Ectodermal cell (in vitro differentiated cells): ENCODE measurements at regions not wholly inside any gene's neighbourhood (a gene's known extent, or its start where the extent isn't known, plus 50 kb on each side); places are given as distances from the start of the nearest gene placed in this dataset.
"Not testable (repeated sequence)": the region's sequence is repeated elsewhere in the genome, so short reads cannot be mapped to it uniquely, and the experiment has no call there.

ENCODE experiments used
- H3K27ac ChIP-seq: 2 replicates; pipeline ENCODE4 v1.7.0; 2013; ENCODE audit warnings: mild to moderate bottlenecking, low read depth, low read length; ENCODE audit not compliant: insufficient read depth, poor library complexity, severe bottlenecking
- H3K27me3 ChIP-seq: 2 replicates; pipeline ENCODE4 v1.7.0; 2013; ENCODE audit warnings: mild to moderate bottlenecking, low read length; ENCODE audit not compliant: insufficient read depth, control insufficient read depth, poor library complexity, severe bottlenecking
- H3K36me3 ChIP-seq: one replicate; pipeline ENCODE4 v1.7.0; 2013; ENCODE audit warnings: low read length; ENCODE audit not compliant: control insufficient read depth, insufficient read depth
- H3K4me1 ChIP-seq: one replicate; pipeline ENCODE4 v1.7.0; 2013; ENCODE audit warnings: low read length; ENCODE audit not compliant: control insufficient read depth, insufficient read depth
- H3K4me3 ChIP-seq: 2 replicates; pipeline ENCODE4 v1.7.0; 2013; ENCODE audit warnings: low read depth, low read length, control low read depth; ENCODE audit not compliant: insufficient read depth
- H3K9me3 ChIP-seq: 2 replicates; pipeline ENCODE4 v1.7.0; 2013; ENCODE audit warnings: mild to moderate bottlenecking, low read length, moderate library complexity; ENCODE audit not compliant: control insufficient read depth
- WGBS, 2 experiments: methylation state at CpG; one replicate each; pipeline ENCODE4 v1.1.7; 2013; ENCODE audit warnings: missing lambda C conversion rate in 2 of 2; 5-methylcytosine and 5-hydroxymethylcytosine counted together

- Histone ChIP-seq H3K36me3 (no peaks in the 10 kb centered on the region), H3K27me3 (no peaks in the 10 kb centered on the region), H3K9me3 (no peaks in the 10 kb centered on the region), H3K27ac (no peak overlapping the region), H3K4me3 (no peak overlapping the region), H3K4me1 (no peaks in the 10 kb centered on the region)
- 95 to 97% methylated on average over 1 of the region's 1 CpG for WGBS, 2 experiments
Observed at GRCh38 chr4:97412331-97412730, 730.9 kb downstream of the STPG2 start.

- H3K4me3 ChIP-seq: no peak overlapping the region
- H3K27ac ChIP-seq: no peak overlapping the region
- H3K27me3 ChIP-seq: no peaks in the 10 kb centered on the region
- no peaks in the 10 kb centered on the region for H3K36me3 ChIP-seq
- no peaks in the 10 kb centered on the region for H3K9me3 ChIP-seq
- 92 to 97% methylated on average over 4 of the region's 4 CpGs for WGBS, 2 experiments
- H3K4me1 ChIP-seq: no peaks in the 10 kb centered on the region
Observed at GRCh38 chr4:97414161-97414560, 729.1 kb downstream of the STPG2 start.

- Histone ChIP-seq H3K27me3 (no peaks in the 10 kb centered on the region), H3K4me1 (no peaks in the 10 kb centered on the region), H3K9me3 (no peaks in the 10 kb centered on the region), H3K36me3 (no peaks in the 10 kb centered on the region), H3K27ac (no peak overlapping the region), H3K4me3 (no peak overlapping the region)
- WGBS, 2 experiments: 87 to 97% methylated on average over 2 of the region's 2 CpGs
Observed at GRCh38 chr4:97432551-97432950, 710.7 kb downstream of the STPG2 start.

- H3K4me1 ChIP-seq, H3K4me3 ChIP-seq, H3K27ac ChIP-seq, H3K36me3 ChIP-seq, H3K27me3 ChIP-seq, H3K9me3 ChIP-seq: not testable (repeated sequence)
- WGBS, 2 experiments: 94 to 96% methylated on average over 21 of the region's 21 CpGs
Observed at GRCh38 chr4:97437998-97438705, 705.1 kb downstream of the STPG2 start.

GRCh38 chr4:97453186-97453585 is 690.1 kb downstream of the STPG2 start:
- Histone ChIP-seq H3K9me3 (no peaks in the 10 kb centered on the region), H3K4me3 (no peak overlapping the region), H3K4me1 (no peaks in the 10 kb centered on the region), H3K36me3 (no peaks in the 10 kb centered on the region), H3K27me3 (no peaks in the 10 kb centered on the region), H3K27ac (no peak overlapping the region)
- WGBS, 2 experiments: 93 to 96% methylated on average over 6 of the region's 6 CpGs

GRCh38 chr4:97457253-97457652 is 686.0 kb downstream of the STPG2 start:
- no peak overlapping the region for H3K27ac ChIP-seq
- H3K9me3 ChIP-seq: no peaks in the 10 kb centered on the region
- H3K4me3 ChIP-seq: no peak overlapping the region
- H3K4me1 ChIP-seq: no peaks in the 10 kb centered on the region
- H3K27me3 ChIP-seq: no peaks in the 10 kb centered on the region
- H3K36me3 ChIP-seq: no peaks in the 10 kb centered on the region
- 95 to 100% methylated on average over 1 of the region's 1 CpG for WGBS, 2 experiments

GRCh38 chr4:97468272-97468671 is 675.0 kb downstream of the STPG2 start:
- Histone ChIP-seq H3K4me3 (no peak overlapping the region), H3K27me3 (no peaks in the 10 kb centered on the region), H3K36me3 (no peaks in the 10 kb centered on the region), H3K27ac (no peak overlapping the region), H3K9me3 (no peaks in the 10 kb centered on the region), H3K4me1 (no peaks in the 10 kb centered on the region)
- WGBS, 2 experiments: 89 to 98% methylated on average over 5 of the region's 5 CpGs

GRCh38 chr4:97475621-97476020 is 667.7 kb downstream of the STPG2 start:
- H3K4me1 ChIP-seq: no peaks in the 10 kb centered on the region
- H3K27me3 ChIP-seq: no peaks in the 10 kb centered on the region
- WGBS, 2 experiments: 94 to 97% methylated on average over 2 of the region's 3 CpGs
- H3K27ac ChIP-seq: no peak overlapping the region
- no peak overlapping the region for H3K4me3 ChIP-seq
- no peaks in the 10 kb centered on the region for H3K9me3 ChIP-seq
- H3K36me3 ChIP-seq: no peaks in the 10 kb centered on the region

- H3K4me1 ChIP-seq: no peaks in the 10 kb centered on the region
- H3K27ac ChIP-seq: no peak overlapping the region
- WGBS, 2 experiments: 90 to 100% methylated on average over 1 to 3 of the region's 3 CpGs
- H3K4me3 ChIP-seq: no peak overlapping the region
- H3K9me3 ChIP-seq: no peaks in the 10 kb centered on the region
- no peaks in the 10 kb centered on the region for H3K27me3 ChIP-seq
- no peaks in the 10 kb centered on the region for H3K36me3 ChIP-seq
Observed at GRCh38 chr4:97477974-97478373, 665.3 kb downstream of the STPG2 start.

- Histone ChIP-seq H3K27me3 (no peaks in the 10 kb centered on the region), H3K9me3 (no peaks in the 10 kb centered on the region), H3K4me3 (no peak overlapping the region), H3K4me1 (no peaks in the 10 kb centered on the region), H3K36me3 (no peaks in the 10 kb centered on the region), H3K27ac (no peak overlapping the region)
- WGBS, 2 experiments: no CpG with 5 or more reads among the region's 1 CpG
Observed at GRCh38 chr4:97479388-97479787, 663.9 kb downstream of the STPG2 start.

- H3K27me3 ChIP-seq: no peaks in the 10 kb centered on the region
- H3K9me3 ChIP-seq: no peaks in the 10 kb centered on the region
- H3K4me1 ChIP-seq: peaks cover 4% of the 10 kb centered on the region
- H3K4me3 ChIP-seq: no peak overlapping the region
- 100% methylated on average over 3 of the region's 3 CpGs; no CpG with 5 or more reads in 1 of the 2 experiments for WGBS, 2 experiments
- H3K27ac ChIP-seq: no peak overlapping the region
- H3K36me3 ChIP-seq: no peaks in the 10 kb centered on the region
Observed at GRCh38 chr4:97491856-97492255, 651.4 kb downstream of the STPG2 start.
